Kidney tubule cell (primary cell): ENCODE measurements at regions not wholly inside any gene's neighbourhood (a gene's known extent, or its start where the extent isn't known, plus 50 kb on each side); places are given as distances from the start of the nearest gene placed in this dataset.

Source experiments
- DNase-seq: peaks from one replicate; pipeline ENCODE4 v3.0.0-alpha.2; 2018; ENCODE audit warnings: low spot score

GRCh38 chr9:1960342-1961042, 54.7 kb upstream of the SMARCA2 start:
- no peak for DNase-seq

- DNase-seq = no peak
Observed at GRCh38 chr9:1962122-1962521, 53.0 kb upstream of the SMARCA2 start.

DNA sequence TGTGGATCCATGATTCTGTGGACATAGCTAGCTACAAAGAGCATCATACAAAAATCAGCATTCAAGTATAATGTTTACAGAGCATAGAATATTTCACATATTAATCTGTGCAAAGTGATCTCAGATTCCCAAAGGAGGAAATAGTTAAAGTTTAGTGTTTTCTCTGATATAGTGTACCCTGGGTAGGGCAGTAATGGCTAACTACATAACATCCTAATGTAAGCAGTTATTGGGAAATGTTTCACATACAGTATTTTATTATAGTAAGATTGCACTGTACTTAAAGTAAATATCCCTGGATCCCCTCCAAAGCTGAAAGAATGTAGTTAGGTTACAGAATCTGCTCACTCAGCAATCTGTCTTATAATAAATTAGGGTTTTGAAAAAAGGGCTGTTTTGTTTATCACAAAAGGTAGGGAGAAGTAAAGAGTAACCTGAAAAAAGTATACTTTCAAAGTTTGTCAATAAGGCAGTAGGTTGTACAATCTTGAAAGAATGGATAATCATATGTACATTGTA, 52.5 kb upstream of the SMARCA2 start:
- DNase-seq = no peak

DNA sequence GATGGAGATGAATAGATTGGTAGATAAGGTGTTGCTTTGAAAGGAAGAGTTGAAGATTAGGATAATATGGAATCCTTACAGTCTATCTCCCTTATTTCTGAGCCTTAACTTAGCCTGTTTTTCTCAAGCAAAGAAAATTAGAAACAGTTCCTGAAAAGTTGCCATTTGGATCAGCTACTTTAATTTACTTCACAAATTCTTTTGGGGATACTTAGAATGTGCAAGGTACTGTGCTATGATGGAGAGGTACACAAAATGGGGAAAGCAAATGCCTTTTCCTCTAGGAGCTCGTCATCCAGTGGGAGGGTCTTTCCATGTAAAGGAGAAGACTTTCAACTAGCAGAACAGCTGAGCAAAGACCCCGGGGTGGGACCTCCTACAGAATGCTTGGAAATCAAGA, 51.1 kb upstream of the SMARCA2 start:
- DNase-seq = no peak
